MM.1S (cell line): ENCODE measurements at regions not wholly inside any gene's neighbourhood (a gene's known extent, or its start where the extent isn't known, plus 50 kb on each side); places are given as distances from the start of the nearest gene placed in this dataset.

Experiments
- DNase-seq: peaks from one replicate; pipeline ENCODE4 v3.0.0-alpha.2; 2015
- H2AFZ ChIP-seq: fragments of 300-600 bp; sonication (generic); 2 replicates; pipeline ENCODE4 v1.6.0; 2016; ENCODE audit warnings: antibody characterized with exemption, low read length
- H3F3A ChIP-seq: fragments of 300-600 bp; sonication (generic); 2 replicates; pipeline ENCODE4 v1.6.1; 2016; ENCODE audit warnings: mild to moderate bottlenecking, antibody characterized with exemption, low read length, moderate library complexity, mixed read lengths; ENCODE audit not compliant: insufficient read depth
- H3K27ac ChIP-seq: fragments of 300-600 bp; sonication (generic); 2 replicates; pipeline ENCODE4 v1.5.1; 2016; ENCODE audit warnings: mild to moderate bottlenecking, low read length
- H3K27me3 ChIP-seq: fragments of 300-600 bp; sonication (generic); replicated peaks from 2 replicates; pipeline ENCODE4 v1.6.0; 2016; ENCODE audit warnings: low read length; ENCODE audit not compliant: insufficient read depth
- H3K36me3 ChIP-seq: fragments of 300-600 bp; sonication (generic); replicated peaks from 2 replicates; pipeline ENCODE4 v1.6.1; 2016; ENCODE audit warnings: mild to moderate bottlenecking, low read length, mixed read lengths; ENCODE audit not compliant: insufficient read depth
- H3K4me1 ChIP-seq: fragments of 300-600 bp; sonication (generic); 2 replicates; pipeline ENCODE4 v1.6.1; 2016; ENCODE audit warnings: low read length, mixed read lengths
- H3K4me2 ChIP-seq: fragments of 300-600 bp; sonication (generic); 2 replicates; pipeline ENCODE4 v1.6.0; 2016; ENCODE audit warnings: low read depth, low read length
- H3K4me3 ChIP-seq: fragments of 300-600 bp; sonication (generic); 2 replicates; pipeline ENCODE4 v1.5.1; 2016; ENCODE audit warnings: low read length, mixed read lengths
- H3K79me2 ChIP-seq: fragments of 300-600 bp; sonication (generic); 2 replicates; pipeline ENCODE4 v1.6.1; 2016; ENCODE audit warnings: mixed run types, low read length, mixed read lengths
- H3K9ac ChIP-seq: fragments of 300-600 bp; sonication (generic); 2 replicates; pipeline ENCODE4 v1.6.1; 2016; ENCODE audit warnings: low read length, mixed read lengths
- H3K9me2 ChIP-seq: fragments of 300-600 bp; sonication (generic); replicated peaks from 2 replicates; pipeline ENCODE4 v1.6.1; 2016; ENCODE audit warnings: mild to moderate bottlenecking, low read length, mixed read lengths; ENCODE audit not compliant: insufficient read depth
- H3K9me3 ChIP-seq: fragments of 300-600 bp; sonication (generic); replicated peaks from 2 replicates; pipeline ENCODE4 v1.6.1; 2016; ENCODE audit warnings: mild to moderate bottlenecking, low read length, mixed read lengths; ENCODE audit not compliant: insufficient read depth
- H4K20me1 ChIP-seq: fragments of 300-600 bp; sonication (generic); 2 replicates; pipeline ENCODE4 v1.6.1; 2016; ENCODE audit warnings: mild to moderate bottlenecking, low read length, moderate library complexity, mixed read lengths; ENCODE audit not compliant: insufficient read depth
- EZH2 ChIP-seq: fragments of 300-600 bp; sonication (generic); optimal IDR thresholded peaks from 2 replicates; pipeline ENCODE3; 2017; ENCODE audit warnings: low read depth, mild to moderate bottlenecking, antibody characterized with exemption, low read length, mixed read lengths
- EZH2phosphoT487 ChIP-seq: fragments of 300-600 bp; sonication (generic); IDR thresholded peaks from 2 replicates; pipeline ENCODE4 v1.6.1; 2018; ENCODE audit warnings: antibody characterized with exemption, low read length
- TF ChIP-seq, protein P1 (sequence below): fragments of 300-600 bp; sonication (generic); IDR thresholded peaks from 2 replicates; pipeline ENCODE4 v1.5.1; 2016; ENCODE audit warnings: antibody characterized with exemption, low read length, mixed read lengths

DNA sequence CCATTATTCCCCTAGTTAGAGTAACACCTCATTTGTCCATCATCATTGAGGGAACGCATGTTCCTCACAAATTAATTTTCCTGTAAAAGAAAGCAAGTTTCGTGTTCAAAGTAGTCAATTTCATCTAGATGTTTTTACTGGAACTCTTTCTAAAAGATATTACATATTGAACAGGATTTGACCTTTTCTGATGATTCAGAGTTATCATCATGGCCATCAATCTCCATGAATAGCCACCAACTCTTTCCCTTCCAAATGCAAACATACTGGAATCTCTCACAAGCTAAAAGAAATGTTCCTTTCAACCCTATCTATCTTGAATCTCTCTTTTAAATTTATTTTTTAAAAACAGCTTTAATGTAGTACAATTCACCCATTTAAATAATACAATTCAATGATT is 263.1 kb upstream of the FAR2 start:
- no peaks in the 10 kb centered on the region for H4K20me1 ChIP-seq
- no peak overlapping the region for H3K4me2 ChIP-seq
- TF ChIP-seq EZH2 (no peak), EZH2phosphoT487 (no peak)
- TF ChIP-seq, protein P1, sequence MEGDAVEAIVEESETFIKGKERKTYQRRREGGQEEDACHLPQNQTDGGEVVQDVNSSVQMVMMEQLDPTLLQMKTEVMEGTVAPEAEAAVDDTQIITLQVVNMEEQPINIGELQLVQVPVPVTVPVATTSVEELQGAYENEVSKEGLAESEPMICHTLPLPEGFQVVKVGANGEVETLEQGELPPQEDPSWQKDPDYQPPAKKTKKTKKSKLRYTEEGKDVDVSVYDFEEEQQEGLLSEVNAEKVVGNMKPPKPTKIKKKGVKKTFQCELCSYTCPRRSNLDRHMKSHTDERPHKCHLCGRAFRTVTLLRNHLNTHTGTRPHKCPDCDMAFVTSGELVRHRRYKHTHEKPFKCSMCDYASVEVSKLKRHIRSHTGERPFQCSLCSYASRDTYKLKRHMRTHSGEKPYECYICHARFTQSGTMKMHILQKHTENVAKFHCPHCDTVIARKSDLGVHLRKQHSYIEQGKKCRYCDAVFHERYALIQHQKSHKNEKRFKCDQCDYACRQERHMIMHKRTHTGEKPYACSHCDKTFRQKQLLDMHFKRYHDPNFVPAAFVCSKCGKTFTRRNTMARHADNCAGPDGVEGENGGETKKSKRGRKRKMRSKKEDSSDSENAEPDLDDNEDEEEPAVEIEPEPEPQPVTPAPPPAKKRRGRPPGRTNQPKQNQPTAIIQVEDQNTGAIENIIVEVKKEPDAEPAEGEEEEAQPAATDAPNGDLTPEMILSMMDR: no peak
- H3K4me3 ChIP-seq: no peak overlapping the region
- no peaks in the 10 kb centered on the region for H3K9me2 ChIP-seq
- no peaks in the 10 kb centered on the region for H3K79me2 ChIP-seq
- H3K9ac ChIP-seq: no peak overlapping the region
- no peaks in the 10 kb centered on the region for H3K9me3 ChIP-seq
- H3K4me1 ChIP-seq: no peaks in the 10 kb centered on the region
- no peak for DNase-seq
- no peak overlapping the region for H3K27ac ChIP-seq
- no peaks in the 10 kb centered on the region for H3F3A ChIP-seq
- H3K27me3 ChIP-seq: no peaks in the 10 kb centered on the region
- no peaks in the 10 kb centered on the region for H3K36me3 ChIP-seq
- H2AFZ ChIP-seq: no peak overlapping the region

DNA sequence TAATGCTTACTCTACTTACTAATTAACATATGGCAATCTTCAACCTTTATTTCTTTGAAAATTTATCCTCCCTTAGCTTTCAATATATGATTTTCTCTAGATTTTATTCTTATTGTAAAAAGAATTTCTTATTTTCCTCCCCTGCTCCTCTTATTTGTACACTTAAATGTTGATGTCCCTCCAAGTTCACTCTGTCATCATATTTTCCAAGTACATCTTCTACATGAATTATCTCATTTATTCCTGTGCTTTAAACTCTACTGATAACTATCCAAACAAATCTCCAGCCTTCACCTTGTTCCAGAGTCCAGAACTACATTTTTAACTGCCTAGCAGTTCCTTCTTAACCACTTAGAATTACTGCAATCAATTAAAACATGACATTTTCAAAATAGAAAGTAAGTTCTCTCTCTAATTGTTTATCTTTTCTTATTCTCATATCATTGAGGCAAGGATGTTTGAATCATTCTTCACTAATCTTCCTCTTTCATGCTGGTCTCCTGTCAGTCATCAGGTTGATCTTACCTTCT is 261.6 kb upstream of the FAR2 start:
- H3K4me1 ChIP-seq: no peaks in the 10 kb centered on the region
- TF ChIP-seq EZH2phosphoT487: no peak
- TF ChIP-seq, protein P1: no peak
- no peak for TF ChIP-seq EZH2
- no peaks in the 10 kb centered on the region for H3K27me3 ChIP-seq
- no peak overlapping the region for H3K4me3 ChIP-seq
- no peak overlapping the region for H3K27ac ChIP-seq
- H3K4me2 ChIP-seq: no peak overlapping the region
- no peak for DNase-seq
- no peaks in the 10 kb centered on the region for H3K36me3 ChIP-seq
- no peaks in the 10 kb centered on the region for H3K9me3 ChIP-seq
- H4K20me1 ChIP-seq: no peaks in the 10 kb centered on the region
- H3K79me2 ChIP-seq: no peaks in the 10 kb centered on the region
- no peak overlapping the region for H2AFZ ChIP-seq
- no peak overlapping the region for H3K9ac ChIP-seq
- no peaks in the 10 kb centered on the region for H3F3A ChIP-seq
- H3K9me2 ChIP-seq: no peaks in the 10 kb centered on the region

DNA sequence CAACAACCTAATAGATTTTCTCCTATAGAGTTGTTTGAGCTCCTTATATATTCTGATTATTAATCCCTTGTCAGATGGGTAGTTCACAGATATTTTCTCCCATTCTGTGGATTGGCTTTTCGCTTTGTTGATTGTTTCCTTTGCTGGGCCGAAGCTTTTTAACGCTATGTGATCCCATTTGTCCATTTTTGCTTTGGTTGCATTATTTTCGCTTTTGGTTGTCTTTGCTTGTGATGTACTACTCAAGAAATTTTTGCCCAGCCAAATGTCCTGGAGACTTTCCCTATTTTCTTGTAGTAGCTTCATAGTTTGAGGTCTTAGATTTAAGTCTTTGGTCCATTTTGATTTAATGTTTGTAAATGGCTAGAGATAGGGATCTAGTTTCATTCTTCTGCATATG is 258.4 kb upstream of the FAR2 start:
- Histone ChIP-seq H2AFZ (no peak overlapping the region), H3K9ac (no peak overlapping the region), H3K36me3 (no peaks in the 10 kb centered on the region), H3K4me3 (no peak overlapping the region), H3K9me2 (no peaks in the 10 kb centered on the region), H3K27ac (no peak overlapping the region), H3K27me3 (no peaks in the 10 kb centered on the region), H3K9me3 (no peaks in the 10 kb centered on the region), H4K20me1 (no peaks in the 10 kb centered on the region), H3K4me1 (no peaks in the 10 kb centered on the region), H3F3A (no peaks in the 10 kb centered on the region), H3K79me2 (no peaks in the 10 kb centered on the region), H3K4me2 (no peak overlapping the region)
- TF ChIP-seq, protein P1: no peak
- TF ChIP-seq EZH2phosphoT487: no peak
- TF ChIP-seq EZH2: no peak
- no peak for DNase-seq
